ENCODE measurements at regions not wholly inside any gene's neighbourhood (a gene's known extent, or its start where the extent isn't known, plus 50 kb on each side); places are given as distances from the start of the nearest gene placed in this dataset.

- intact Hi-C loops (cut with DNase I) = no loop called here
- peaks cover 0 to 3% of the 10 kb centered on the region in 2 donors for H3K9me3 ChIP-seq
- H3K36me3 ChIP-seq = no peaks in the 10 kb centered on the region
- H3K27ac ChIP-seq = no peak overlapping the region
- no peak for DNase-seq (ENCODE audit: low spot score in 2 of 2)
- no peak overlapping the region for H3K4me3 ChIP-seq
- H3K4me1 ChIP-seq = no peaks in the 10 kb centered on the region
- TF ChIP-seq CTCF (IDR thresholded peaks at IDR 0.05) = no peak
- no peaks in the 10 kb centered on the region for H3K27me3 ChIP-seq
These were observed 398.6 kb downstream of the TBL1XR1 start for GRCh38 chr3:176798680-176799079.

GRCh38 chr3:176796371-176796770, 400.9 kb downstream of the TBL1XR1 start:
- TF ChIP-seq CTCF (IDR thresholded peaks at IDR 0.05) = no peak
- no peaks in the 10 kb centered on the region for H3K4me1 ChIP-seq
- H3K27me3 ChIP-seq = no peaks in the 10 kb centered on the region
- H3K4me3 ChIP-seq = no peak overlapping the region
- intact Hi-C loops (cut with DNase I) = no loop called here
- H3K27ac ChIP-seq = no peak overlapping the region
- H3K9me3 ChIP-seq = peaks cover 0 to 1% of the 10 kb centered on the region in 2 donors
- no peak for DNase-seq (ENCODE audit: low spot score in 2 of 2)
- no peaks in the 10 kb centered on the region for H3K36me3 ChIP-seq

- Histone ChIP-seq H3K4me3 (no peak overlapping the region), H3K4me1 (no peaks in the 10 kb centered on the region), H3K27ac (no peak overlapping the region), H3K9me3 (no peaks in the 10 kb centered on the region), H3K36me3 (no peaks in the 10 kb centered on the region), H3K27me3 (no peaks in the 10 kb centered on the region)
- intact Hi-C loops (cut with DNase I) = no loop called here
- TF ChIP-seq CTCF (IDR thresholded peaks at IDR 0.05) = no peak
- DNase-seq (ENCODE audit: low spot score in 2 of 2) = no peak
These were observed 401.4 kb downstream of the TBL1XR1 start for GRCh38 chr3:176795891-176796290.

- no peak overlapping the region for H3K27ac ChIP-seq
These were observed 402.9 kb downstream of the TBL1XR1 start for GRCh38 chr3:176794406-176794805.

GRCh38 chr3:176789947-176790346, 407.3 kb downstream of the TBL1XR1 start:
- H3K27me3 ChIP-seq = no peaks in the 10 kb centered on the region
- H3K36me3 ChIP-seq = no peaks in the 10 kb centered on the region
- no peaks in the 10 kb centered on the region for H3K4me1 ChIP-seq
- no peak for TF ChIP-seq CTCF (IDR thresholded peaks at IDR 0.05)
- no peak overlapping the region for H3K4me3 ChIP-seq
- H3K9me3 ChIP-seq = no peaks in the 10 kb centered on the region
- H3K27ac ChIP-seq = no peak overlapping the region
- DNase-seq (ENCODE audit: low spot score in 2 of 2) = no peak
- intact Hi-C loops (cut with DNase I) = no loop called here

More at GRCh38 chr3:176794406-176794805, 402.9 kb downstream of the TBL1XR1 start:
- intact Hi-C loops (cut with DNase I) = no loop called here
- Histone ChIP-seq H3K9me3 (no peaks in the 10 kb centered on the region), H3K4me1 (no peaks in the 10 kb centered on the region), H3K27me3 (no peaks in the 10 kb centered on the region), H3K4me3 (no peak overlapping the region), H3K36me3 (no peaks in the 10 kb centered on the region)
- DNase-seq (ENCODE audit: low spot score in 2 of 2) = no peak
- TF ChIP-seq CTCF (IDR thresholded peaks at IDR 0.05) = no peak

GRCh38 chr3:176789281-176789705, 408.0 kb downstream of the TBL1XR1 start:
- Histone ChIP-seq H3K27ac (no peak overlapping the region), H3K4me1 (no peaks in the 10 kb centered on the region), H3K27me3 (no peaks in the 10 kb centered on the region), H3K4me3 (no peak overlapping the region), H3K36me3 (no peaks in the 10 kb centered on the region), H3K9me3 (no peaks in the 10 kb centered on the region)
- no peak for TF ChIP-seq CTCF (IDR thresholded peaks at IDR 0.05)
- intact Hi-C loops (cut with DNase I) = no loop called here
- no peak for DNase-seq (ENCODE audit: low spot score in 2 of 2)
